ENCODE measurements at regions not wholly inside any gene's neighbourhood (a gene's known extent, or its start where the extent isn't known, plus 50 kb on each side); places are given as distances from the start of the nearest gene placed in this dataset.

DNA sequence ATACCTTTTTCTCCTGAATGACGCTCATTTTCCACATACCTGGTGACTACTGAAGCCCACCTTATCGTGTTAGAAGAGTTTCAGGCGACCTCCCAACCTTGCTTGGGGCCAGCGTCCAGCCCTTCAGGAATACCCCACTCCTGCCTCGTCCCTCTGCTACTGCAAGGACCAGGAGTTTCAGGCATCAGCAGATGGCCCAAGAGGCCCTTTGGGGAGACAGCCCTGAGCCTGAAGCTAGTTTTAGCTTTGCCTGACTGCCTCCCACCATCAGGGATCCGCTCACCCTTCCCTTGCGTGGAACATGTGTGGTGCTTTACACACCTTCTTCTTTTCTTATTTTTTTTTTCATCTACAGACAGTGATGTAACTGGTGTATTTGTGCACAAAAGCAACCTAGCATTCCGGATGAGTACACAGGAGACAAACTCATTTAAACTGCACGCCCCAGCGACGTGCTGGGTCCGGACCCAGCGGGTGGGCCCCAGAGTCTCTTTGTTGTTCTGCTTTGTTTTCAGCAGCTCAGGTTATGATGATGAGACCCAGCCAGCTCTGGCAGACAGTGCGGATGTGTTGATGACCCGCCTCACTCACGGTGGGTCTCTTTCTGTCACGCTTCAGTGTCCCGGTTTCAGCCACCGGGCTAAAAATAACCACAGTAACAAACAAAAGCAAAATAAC lies 242.4 kb downstream of the C16orf95 start:
- no peak for DNase-seq (ENCODE audit: low read depth)

GRCh38 chr16:87075319-87075860 lies 241.8 kb downstream of the C16orf95 start:
- no peak for DNase-seq (ENCODE audit: low read depth)

DNA sequence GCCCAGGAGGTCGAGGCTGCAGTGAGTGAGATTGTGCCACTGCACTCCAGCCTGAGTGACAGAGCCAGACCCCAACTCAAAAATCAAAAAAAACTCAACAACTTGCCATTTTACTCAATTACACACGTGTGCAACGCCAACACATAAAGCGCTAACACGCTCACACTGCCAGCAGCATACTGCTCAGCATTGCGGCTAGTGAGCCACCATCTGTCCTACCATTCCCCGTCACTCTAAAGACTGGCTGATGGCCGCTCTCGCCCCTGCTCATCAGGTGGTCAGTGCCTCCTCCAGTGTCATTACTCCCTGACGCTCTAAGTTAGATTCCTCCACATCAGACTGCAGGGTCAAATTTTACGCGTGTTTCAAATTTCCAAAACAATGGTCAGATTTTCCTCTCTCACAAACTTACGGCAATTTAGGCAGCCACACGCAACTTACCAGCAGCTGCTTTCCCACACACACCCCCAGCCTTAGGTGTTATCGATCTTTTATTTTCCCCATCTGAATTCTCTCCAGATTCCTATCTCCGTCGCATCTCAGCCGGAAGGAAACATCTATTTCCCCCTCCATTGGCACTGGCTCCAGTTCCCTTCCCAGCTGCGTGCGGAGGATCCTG lies 240.8 kb downstream of the C16orf95 start:
- DNase-seq (ENCODE audit: low read depth), result no peak

- peak; percentile 16 for DNase-seq (ENCODE audit: low read depth)
These were observed 240.0 kb downstream of the C16orf95 start for GRCh38 chr16:87076950-87077749.

- DNase-seq (ENCODE audit: low read depth), result no peak
These were observed 239.5 kb downstream of the C16orf95 start for GRCh38 chr16:87077750-87078127.

- no peak for DNase-seq (ENCODE audit: low read depth)
These were observed 236.5 kb downstream of the C16orf95 start for GRCh38 chr16:87080571-87081167.

GRCh38 chr16:87085441-87085840 lies 231.8 kb downstream of the C16orf95 start:
- no peak for DNase-seq (ENCODE audit: low read depth)

GRCh38 chr16:87086156-87086555 lies 231.0 kb downstream of the C16orf95 start:
- DNase-seq (ENCODE audit: low read depth), result no peak

DNA sequence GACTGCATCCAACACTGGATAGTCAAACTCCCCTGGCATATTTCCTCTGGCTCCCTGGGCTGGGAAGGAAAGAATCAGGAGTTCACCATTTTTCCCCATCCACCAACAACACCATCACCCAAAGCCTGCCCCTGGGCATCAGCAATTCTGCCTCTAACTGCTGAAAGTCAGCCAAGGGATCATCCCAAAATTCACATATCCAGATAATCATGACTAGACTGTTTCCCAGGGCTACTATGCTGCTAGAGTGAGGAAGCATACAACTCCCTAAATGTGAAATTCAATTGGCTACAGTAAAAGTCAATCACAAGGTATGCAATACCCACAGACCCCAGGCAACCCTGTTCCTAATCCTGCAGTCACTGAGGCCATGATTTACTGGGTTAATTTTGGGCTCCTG lies 230.6 kb downstream of the C16orf95 start:
- no peak for DNase-seq (ENCODE audit: low read depth)

- DNase-seq (ENCODE audit: low read depth), result no peak
These were observed 224.2 kb downstream of the C16orf95 start for GRCh38 chr16:87092958-87093357.

DNA sequence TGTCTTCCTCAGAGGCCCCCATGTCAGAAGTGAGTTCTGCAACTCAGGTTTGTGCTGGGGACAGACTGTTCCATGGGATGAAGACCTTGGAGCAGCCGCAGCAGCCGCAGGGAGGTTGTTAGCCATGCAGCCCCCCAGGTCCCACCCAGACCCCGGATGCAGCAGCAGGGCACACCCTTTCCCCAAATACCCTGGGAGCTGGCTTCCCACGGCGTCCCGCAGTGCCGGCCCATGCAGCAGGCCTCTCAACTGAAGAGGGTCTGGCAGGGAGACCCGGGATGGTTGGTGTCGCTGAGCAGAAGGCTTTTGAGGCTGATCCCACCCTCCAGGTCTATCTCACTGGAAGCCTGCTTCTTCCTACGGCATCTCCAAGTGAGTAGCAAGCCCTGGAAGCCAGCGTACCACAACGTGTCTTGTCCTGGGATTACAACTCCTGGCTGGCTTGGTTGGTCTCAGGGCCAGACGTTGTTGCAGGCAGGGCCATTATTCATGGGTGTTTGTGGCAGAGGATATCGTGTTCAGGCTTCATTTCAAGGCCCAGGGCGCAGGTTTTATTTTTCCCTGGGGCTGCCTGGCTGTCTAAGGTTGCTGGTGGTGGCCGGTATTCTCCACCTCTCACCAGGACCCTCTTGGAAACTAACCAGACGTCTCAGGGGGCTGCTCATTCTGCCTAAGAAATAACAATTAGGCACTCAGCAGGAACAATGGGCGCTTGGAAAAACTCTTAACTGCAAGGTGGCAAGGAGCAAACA lies 223.2 kb downstream of the C16orf95 start:
- DNase-seq (ENCODE audit: low read depth), result no peak

DNA sequence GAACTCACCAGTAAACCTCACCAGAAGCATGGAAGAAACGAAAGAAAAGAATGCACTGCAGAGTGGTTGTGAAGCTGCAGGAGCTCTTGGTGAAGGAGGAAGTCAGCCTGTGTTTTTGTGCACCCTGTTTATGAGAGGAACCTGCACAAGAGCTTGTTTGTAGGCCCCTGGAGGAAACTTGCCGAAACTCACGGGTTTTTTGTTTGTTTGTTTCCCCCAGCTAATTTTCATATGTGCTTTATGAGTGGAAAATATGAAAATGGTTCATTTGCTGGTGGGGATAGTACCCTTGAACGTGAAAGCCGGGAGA lies 222.7 kb downstream of the C16orf95 start:
- DNase-seq (ENCODE audit: low read depth), result no peak

GRCh38 chr16:87095271-87095670 lies 221.9 kb downstream of the C16orf95 start:
- no peak for DNase-seq (ENCODE audit: low read depth)

- DNase-seq (ENCODE audit: low read depth), result no peak
These were observed 220.4 kb downstream of the C16orf95 start for GRCh38 chr16:87096746-87097333.

DNA sequence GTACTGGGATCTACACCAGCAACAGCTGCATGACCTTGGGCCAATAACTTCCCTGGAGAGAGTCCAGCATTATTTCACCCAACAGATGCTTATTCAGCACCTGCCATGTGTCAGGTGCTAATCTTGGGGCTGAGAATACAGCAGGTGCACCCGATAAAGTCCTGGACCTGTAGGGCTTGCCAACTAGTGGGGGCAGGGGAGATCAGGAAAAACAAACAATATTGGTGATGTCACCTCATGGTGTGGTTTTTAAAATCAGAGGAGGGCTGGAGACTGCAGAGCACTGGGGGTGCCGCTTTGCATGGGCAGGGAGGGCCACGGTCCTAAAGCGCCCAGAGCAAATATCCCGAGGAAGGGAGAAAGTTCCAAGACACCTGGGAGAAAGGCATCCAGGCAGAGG lies 218.8 kb downstream of the C16orf95 start:
- no peak for DNase-seq (ENCODE audit: low read depth)

DNA sequence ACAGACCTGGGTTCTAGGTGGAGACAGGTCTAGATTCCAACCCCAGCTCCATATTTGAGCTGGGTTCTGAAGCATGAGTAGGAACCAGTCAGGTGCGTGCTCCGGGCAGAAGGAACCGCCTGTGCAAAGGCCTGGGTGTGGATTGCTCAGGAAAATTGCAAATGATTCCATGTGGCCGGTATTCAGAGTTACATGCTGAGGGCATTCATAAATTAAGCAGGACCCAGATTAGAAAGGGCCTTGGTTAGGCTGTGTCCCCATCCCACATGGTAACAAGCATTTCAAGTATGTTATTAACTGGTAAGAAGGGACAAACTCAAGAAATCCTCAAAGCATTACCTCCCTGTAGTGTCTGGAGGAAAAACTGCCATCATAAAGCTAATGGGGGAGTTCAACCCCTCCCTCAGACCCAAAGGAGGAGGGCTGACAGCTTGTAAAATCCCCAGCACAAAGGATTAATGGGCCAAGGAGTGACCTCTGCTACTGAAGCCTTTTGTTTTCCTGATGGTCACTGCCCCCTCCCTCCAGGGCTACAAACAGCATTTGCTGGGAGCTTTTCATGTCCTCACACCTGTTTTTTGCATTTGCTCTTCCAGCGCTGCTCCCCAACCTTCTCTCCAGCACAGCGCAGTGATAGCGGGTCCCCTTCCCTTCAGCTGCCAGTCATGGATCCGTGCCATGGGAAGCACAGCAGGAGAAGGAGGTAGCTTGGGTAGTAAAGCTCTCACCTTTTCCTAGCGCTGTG lies 218.0 kb downstream of the C16orf95 start:
- DNase-seq (ENCODE audit: low read depth), result no peak

DNA sequence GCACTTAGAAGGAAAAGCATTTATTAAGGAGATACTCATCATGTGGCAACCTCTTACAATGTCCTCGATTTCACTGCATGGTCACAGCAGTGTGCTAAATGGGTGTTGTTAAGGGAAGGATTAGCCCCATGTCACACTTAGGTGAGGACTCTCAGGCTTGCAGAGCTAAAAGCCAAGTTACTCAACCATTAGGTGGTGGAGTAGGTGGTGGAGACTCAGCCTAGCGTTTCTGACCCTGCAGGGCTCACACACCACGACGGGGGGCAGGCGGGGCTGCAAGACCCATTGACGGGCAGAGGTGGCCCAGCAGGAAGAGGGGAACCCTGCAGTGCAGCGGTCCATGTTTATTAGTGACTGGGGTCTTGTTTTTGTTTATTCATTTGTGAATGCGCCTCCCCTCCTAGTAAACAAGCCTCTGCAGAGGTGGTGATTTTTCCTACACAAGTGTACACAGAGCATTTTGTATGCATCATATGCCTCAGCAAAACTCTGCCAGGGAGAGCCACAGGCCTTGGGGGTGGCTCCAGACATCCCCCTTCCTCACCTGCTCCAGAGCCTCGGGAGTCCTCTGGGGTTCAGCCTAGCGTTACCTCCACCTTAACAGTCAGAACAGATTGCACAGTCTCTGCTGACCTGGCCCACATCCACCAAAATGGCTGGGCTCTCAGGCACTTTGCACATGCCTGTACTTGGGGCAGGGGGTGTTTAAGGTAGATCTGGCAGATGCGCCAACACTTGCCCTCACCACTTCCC lies 216.7 kb downstream of the C16orf95 start:
- DNase-seq (ENCODE audit: low read depth), result no peak

DNA sequence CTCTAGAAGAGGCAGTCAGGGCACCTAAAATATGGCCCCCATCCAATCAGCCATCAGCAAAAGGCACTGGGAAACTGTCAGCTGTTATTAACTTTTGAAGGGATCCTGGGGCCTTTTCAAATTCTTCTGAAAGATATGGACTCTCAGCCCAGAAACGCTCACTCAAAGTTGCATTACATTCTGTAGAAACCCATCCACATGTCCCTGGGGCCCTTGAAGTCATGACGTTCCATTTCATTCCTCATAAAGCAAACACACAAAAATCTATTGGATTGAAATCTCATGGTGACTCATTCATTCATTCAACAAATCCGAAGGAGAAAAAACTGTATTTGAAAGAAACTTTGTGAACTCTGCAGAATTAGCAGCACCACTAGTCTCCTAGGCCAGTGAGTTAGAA lies 215.3 kb downstream of the C16orf95 start:
- DNase-seq (ENCODE audit: low read depth), result no peak

DNA sequence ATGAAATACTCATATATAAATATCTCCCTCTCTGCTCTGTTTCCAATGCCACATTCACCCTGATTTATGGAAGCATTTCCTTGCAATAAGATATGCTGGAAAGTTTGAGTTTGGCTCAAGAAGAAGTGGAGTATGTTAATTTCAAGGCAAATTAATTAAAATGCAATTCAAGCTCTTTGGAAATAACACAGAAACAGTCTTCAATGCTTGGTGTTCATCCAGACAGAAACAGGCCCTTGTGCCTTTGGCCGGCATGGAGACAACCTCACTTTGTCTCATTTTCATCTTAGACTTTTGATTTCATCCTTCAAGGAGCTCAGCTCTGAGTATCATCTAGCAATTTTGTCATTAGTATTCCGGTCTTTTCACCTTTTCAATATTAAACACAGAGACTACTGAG lies 210.0 kb downstream of the C16orf95 start:
- DNase-seq (ENCODE audit: low read depth), result no peak

- no peak for DNase-seq (ENCODE audit: low read depth)
These were observed 208.9 kb downstream of the C16orf95 start for GRCh38 chr16:87108278-87108677.
